HEK293 (cell line): ENCODE measurements at regions not wholly inside any gene's neighbourhood (a gene's known extent, or its start where the extent isn't known, plus 50 kb on each side); places are given as distances from the start of the nearest gene placed in this dataset.

Experiments
- CTCF ChIA-PET: fragments of 350-600 bp; formaldehyde crosslinking; extraction: SDS; loops from one replicate; lab custom pipeline; 2021; ENCODE audit warnings: antibody characterized with exemption; lab: Yijun Ruan, JAX
- POLR2A ChIA-PET: fragments of 300-600 bp; formaldehyde crosslinking; extraction: SDS; loops from one replicate; lab custom pipeline; 2020; ENCODE audit warnings: antibody characterized with exemption, inconsistent platforms; lab: Yijun Ruan, JAX
- H3K27ac ChIP-seq: fragments of 200-500 bp; sonication (Bioruptor generic); 2 replicates; pipeline ENCODE4 v1.5.1; 2014; ENCODE audit warnings: low read depth, low read length, control low read depth, inconsistent platforms; ENCODE audit errors: extremely low read depth
- H3K36me3 ChIP-seq, 2 experiments: fragments of 200-500 bp in 1 of 2; sonication (Bioruptor generic) in 1 of 2; 1 replicate in 1 of 2; 2 replicates in 1 of 2; pipeline ENCODE4 v1.5.1; 2014 to 2017; ENCODE audit warnings: inconsistent platforms in 2 of 2, low read length in 2 of 2; ENCODE audit not compliant: control insufficient read depth in 2 of 2, insufficient read depth in 1 of 2
- H3K4me1 ChIP-seq: fragments of 200-500 bp; sonication (Bioruptor generic); 2 replicates; pipeline ENCODE4 v1.5.1; 2014; ENCODE audit warnings: mild to moderate bottlenecking, low read length, inconsistent platforms; ENCODE audit not compliant: control insufficient read depth, insufficient read depth
- H3K4me3 ChIP-seq: 2 replicates; pipeline ENCODE4 v1.5.1; 2011; ENCODE audit warnings: low read depth, mild to moderate bottlenecking, control low read depth, low read length, moderate library complexity
- H3K9me3 ChIP-seq: fragments of 200-500 bp; sonication (Bioruptor generic); 2 replicates; pipeline ENCODE4 v1.5.1; 2014; ENCODE audit warnings: low read depth, low read length, inconsistent platforms; ENCODE audit not compliant: control insufficient read depth, insufficient read depth
- GLI4 ChIP-seq: fragments of 450-650 bp; formaldehyde crosslinking; IDR thresholded peaks from 2 replicates; pipeline ENCODE4 v1.5.1; 2016; ENCODE audit warnings: missing biosample characterization, missing genetic modification characterization
- INSM2 ChIP-seq: fragments of 450-650 bp; formaldehyde crosslinking; IDR thresholded peaks from 2 replicates; pipeline ENCODE4 v1.5.1; 2016; ENCODE audit warnings: missing biosample characterization, missing genetic modification characterization
- KLF7 ChIP-seq: fragments of 450-650 bp; formaldehyde crosslinking; IDR thresholded peaks from 2 replicates; pipeline ENCODE4 v1.5.1; 2016; ENCODE audit warnings: missing biosample characterization, missing genetic modification characterization, borderline replicate concordance
- RBAK ChIP-seq: fragments of 450-650 bp; formaldehyde crosslinking; IDR thresholded peaks from 2 replicates; pipeline ENCODE4 v1.5.1; 2016; ENCODE audit warnings: missing biosample characterization, missing genetic modification characterization
- ZBTB10 ChIP-seq: fragments of 450-650 bp; formaldehyde crosslinking; IDR thresholded peaks from 2 replicates; pipeline ENCODE4 v1.5.1; 2016; ENCODE audit warnings: missing biosample characterization, missing genetic modification characterization
- ZBTB17 ChIP-seq: fragments of 450-650 bp; formaldehyde crosslinking; IDR thresholded peaks from 2 replicates; pipeline ENCODE4 v1.5.1; 2016; ENCODE audit warnings: missing biosample characterization, missing genetic modification characterization
- ZBTB26 ChIP-seq: fragments of 450-650 bp; formaldehyde crosslinking; optimal IDR thresholded peaks from 2 replicates; pipeline ENCODE3; 2016; ENCODE audit warnings: missing biosample characterization, mild to moderate bottlenecking, missing genetic modification characterization
- ZBTB7A ChIP-seq: fragments of 450-650 bp; formaldehyde crosslinking; IDR thresholded peaks from 2 replicates; pipeline ENCODE4 v1.5.1; 2016; ENCODE audit warnings: low read depth, missing biosample characterization, missing genetic modification characterization
- ZEB2 ChIP-seq: fragments of 450-650 bp; formaldehyde crosslinking; IDR thresholded peaks from 2 replicates; pipeline ENCODE4 v1.5.1; 2016; ENCODE audit warnings: missing biosample characterization, missing genetic modification characterization
- ZFP41 ChIP-seq: fragments of 450-650 bp; formaldehyde crosslinking; IDR thresholded peaks from 2 replicates; pipeline ENCODE4 v1.5.1; 2016; ENCODE audit warnings: missing biosample characterization, missing genetic modification characterization, borderline replicate concordance
- ZNF121 ChIP-seq: fragments of 450-650 bp; formaldehyde crosslinking; IDR thresholded peaks from 2 replicates; pipeline ENCODE4 v1.5.1; 2016; ENCODE audit warnings: missing biosample characterization, missing genetic modification characterization
- ZNF239 ChIP-seq: fragments of 450-650 bp; formaldehyde crosslinking; IDR thresholded peaks from 2 replicates; pipeline ENCODE4 v1.5.1; 2016; ENCODE audit warnings: missing biosample characterization, missing genetic modification characterization
- ZNF341 ChIP-seq: fragments of 450-650 bp; formaldehyde crosslinking; IDR thresholded peaks from 2 replicates; pipeline ENCODE4; 2016; ENCODE audit warnings: low read depth, missing biosample characterization, missing genetic modification characterization
- ZNF423 ChIP-seq: fragments of 450-650 bp; formaldehyde crosslinking; IDR thresholded peaks from 2 replicates; pipeline ENCODE4 v1.5.1; 2016; ENCODE audit warnings: missing biosample characterization, missing genetic modification characterization
- ZNF549 ChIP-seq: fragments of 450-650 bp; IDR thresholded peaks from 2 replicates; pipeline ENCODE4 v1.5.1; 2018; ENCODE audit warnings: missing biosample characterization, missing genetic modification characterization, mild to moderate bottlenecking, inconsistent platforms, moderate library complexity
- ZNF596 ChIP-seq: fragments of 450-650 bp; IDR thresholded peaks from 2 replicates; pipeline ENCODE4 v1.5.0; 2018; ENCODE audit warnings: missing biosample characterization, mild to moderate bottlenecking, missing genetic modification characterization, moderate library complexity
- ZNF621 ChIP-seq: fragments of 450-650 bp; formaldehyde crosslinking; IDR thresholded peaks from 2 replicates; pipeline ENCODE4 v1.5.1; 2017; ENCODE audit warnings: missing biosample characterization, missing genetic modification characterization
- ZNF704 ChIP-seq: fragments of 450-650 bp; formaldehyde crosslinking; IDR thresholded peaks from 2 replicates; pipeline ENCODE4 v1.5.1; 2016; ENCODE audit warnings: missing biosample characterization, missing genetic modification characterization
- ZNF776 ChIP-seq: fragments of 450-650 bp; formaldehyde crosslinking; IDR thresholded peaks from 2 replicates; pipeline ENCODE4 v1.5.0; 2017; ENCODE audit warnings: missing biosample characterization, missing genetic modification characterization, borderline replicate concordance
- TF ChIP-seq, protein P1 (sequence below): fragments of 450-650 bp; formaldehyde crosslinking; IDR thresholded peaks from 2 replicates; pipeline ENCODE4 v1.5.0; 2017; ENCODE audit warnings: missing biosample characterization, missing genetic modification characterization, borderline replicate concordance
- TF ChIP-seq, protein P2 (sequence below): fragments of 450-650 bp; formaldehyde crosslinking; IDR thresholded peaks from 2 replicates; pipeline ENCODE4 v1.5.1; 2017; ENCODE audit warnings: missing biosample characterization, missing genetic modification characterization

DNA sequence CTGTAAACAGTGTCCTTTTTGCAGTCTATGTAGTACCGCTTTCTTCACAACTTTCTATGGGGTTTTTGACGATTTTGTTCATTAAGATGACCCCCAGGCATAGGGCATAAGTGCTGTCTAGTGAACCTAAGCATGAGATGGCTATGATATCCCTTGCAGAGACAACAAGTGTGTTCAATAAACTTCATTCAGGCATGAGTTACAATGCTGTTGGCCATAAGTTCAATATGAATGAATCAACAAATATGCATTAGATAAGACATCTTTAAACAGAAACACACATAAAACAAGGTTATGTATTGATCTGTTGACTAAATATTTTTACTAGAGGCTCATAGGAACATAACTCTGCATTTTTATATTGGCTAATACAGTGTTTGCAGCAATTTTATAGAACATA is 1322.0 kb downstream of the ARAP2 start (continued):
- TF ChIP-seq ZNF341, result no peak

DNA sequence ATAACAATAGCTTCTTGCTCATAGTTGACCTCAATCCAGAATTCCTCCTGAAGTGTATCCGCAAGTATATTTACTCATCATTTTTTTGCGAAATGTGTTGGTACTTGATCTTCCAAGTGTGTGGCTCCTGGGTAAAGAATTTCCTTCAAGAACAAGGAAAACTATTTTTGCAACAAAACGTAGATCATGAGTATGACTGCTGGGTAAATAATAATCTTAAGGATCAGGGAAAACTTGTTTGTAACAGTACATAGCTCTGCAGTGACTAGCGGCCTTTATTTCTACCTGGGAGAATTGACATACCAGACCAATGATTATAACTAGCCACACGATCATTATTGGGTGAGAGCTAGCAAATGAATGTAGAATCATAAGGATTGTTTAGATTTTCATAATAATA is 1311.7 kb downstream of the ARAP2 start:
- TF ChIP-seq ZNF776 (tag by site-specific recombination), result no peak
- TF ChIP-seq ZBTB7A, result no peak
- TF ChIP-seq ZBTB17 (tag by site-specific recombination), result no peak
- TF ChIP-seq ZNF423, result no peak
- TF ChIP-seq, all 188 proteins: peak for 0
- POLR2A ChIA-PET, result no interaction called here

DNA sequence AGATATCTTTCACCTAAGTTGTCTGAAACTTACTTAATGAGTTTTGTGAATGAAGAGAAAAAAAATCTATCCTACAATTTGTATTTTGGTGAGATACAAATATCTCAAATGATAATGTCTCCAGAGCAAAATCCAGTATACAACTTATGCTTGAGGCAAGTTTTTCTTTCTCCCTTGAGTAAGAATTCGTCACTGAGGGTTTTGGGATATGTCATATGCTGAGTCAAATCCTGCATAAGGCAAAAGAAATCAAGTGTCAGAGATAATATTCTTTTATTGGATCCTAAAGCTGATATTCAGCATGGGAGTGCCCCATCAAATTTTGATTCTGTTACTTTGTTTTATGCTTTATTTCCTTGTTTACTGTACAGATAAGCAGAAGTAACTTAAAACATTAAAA is 1308.6 kb downstream of the ARAP2 start:
- H3K4me1 ChIP-seq, result no peaks in the 10 kb centered on the region
- CTCF ChIA-PET, result no interaction called here
- TF ChIP-seq ZBTB26 (tag by site-specific recombination) (no peak), ZNF239 (tag by site-specific recombination) (no peak), ZNF704 (tag by site-specific recombination) (no peak), ZNF596 (tag by site-specific recombination) (no peak), ZNF549 (tag by site-specific recombination) (no peak), ZNF121 (no peak), GLI4 (tag by site-specific recombination) (no peak), INSM2 (tag by site-specific recombination) (no peak), ZFP41 (tag by site-specific recombination) (no peak), RBAK (tag by site-specific recombination) (no peak), ZEB2 (no peak), ZNF621 (tag by site-specific recombination) (no peak), ZBTB10 (tag by site-specific recombination) (no peak), KLF7 (no peak)
- TF ChIP-seq, protein P1, sequence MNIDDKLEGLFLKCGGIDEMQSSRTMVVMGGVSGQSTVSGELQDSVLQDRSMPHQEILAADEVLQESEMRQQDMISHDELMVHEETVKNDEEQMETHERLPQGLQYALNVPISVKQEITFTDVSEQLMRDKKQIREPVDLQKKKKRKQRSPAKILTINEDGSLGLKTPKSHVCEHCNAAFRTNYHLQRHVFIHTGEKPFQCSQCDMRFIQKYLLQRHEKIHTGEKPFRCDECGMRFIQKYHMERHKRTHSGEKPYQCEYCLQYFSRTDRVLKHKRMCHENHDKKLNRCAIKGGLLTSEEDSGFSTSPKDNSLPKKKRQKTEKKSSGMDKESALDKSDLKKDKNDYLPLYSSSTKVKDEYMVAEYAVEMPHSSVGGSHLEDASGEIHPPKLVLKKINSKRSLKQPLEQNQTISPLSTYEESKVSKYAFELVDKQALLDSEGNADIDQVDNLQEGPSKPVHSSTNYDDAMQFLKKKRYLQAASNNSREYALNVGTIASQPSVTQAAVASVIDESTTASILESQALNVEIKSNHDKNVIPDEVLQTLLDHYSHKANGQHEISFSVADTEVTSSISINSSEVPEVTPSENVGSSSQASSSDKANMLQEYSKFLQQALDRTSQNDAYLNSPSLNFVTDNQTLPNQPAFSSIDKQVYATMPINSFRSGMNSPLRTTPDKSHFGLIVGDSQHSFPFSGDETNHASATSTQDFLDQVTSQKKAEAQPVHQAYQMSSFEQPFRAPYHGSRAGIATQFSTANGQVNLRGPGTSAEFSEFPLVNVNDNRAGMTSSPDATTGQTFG (tag by site-specific recombination), result no peak
- TF ChIP-seq, protein P2, sequence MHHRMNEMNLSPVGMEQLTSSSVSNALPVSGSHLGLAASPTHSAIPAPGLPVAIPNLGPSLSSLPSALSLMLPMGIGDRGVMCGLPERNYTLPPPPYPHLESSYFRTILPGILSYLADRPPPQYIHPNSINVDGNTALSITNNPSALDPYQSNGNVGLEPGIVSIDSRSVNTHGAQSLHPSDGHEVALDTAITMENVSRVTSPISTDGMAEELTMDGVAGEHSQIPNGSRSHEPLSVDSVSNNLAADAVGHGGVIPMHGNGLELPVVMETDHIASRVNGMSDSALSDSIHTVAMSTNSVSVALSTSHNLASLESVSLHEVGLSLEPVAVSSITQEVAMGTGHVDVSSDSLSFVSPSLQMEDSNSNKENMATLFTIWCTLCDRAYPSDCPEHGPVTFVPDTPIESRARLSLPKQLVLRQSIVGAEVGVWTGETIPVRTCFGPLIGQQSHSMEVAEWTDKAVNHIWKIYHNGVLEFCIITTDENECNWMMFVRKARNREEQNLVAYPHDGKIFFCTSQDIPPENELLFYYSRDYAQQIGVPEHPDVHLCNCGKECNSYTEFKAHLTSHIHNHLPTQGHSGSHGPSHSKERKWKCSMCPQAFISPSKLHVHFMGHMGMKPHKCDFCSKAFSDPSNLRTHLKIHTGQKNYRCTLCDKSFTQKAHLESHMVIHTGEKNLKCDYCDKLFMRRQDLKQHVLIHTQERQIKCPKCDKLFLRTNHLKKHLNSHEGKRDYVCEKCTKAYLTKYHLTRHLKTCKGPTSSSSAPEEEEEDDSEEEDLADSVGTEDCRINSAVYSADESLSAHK (tag by site-specific recombination), result no peak

More for the DNA sequence above, 1311.7 kb downstream of the ARAP2 start:
- H3K4me3 ChIP-seq, result no peak overlapping the region
- no peaks in the 10 kb centered on the region for H3K36me3 ChIP-seq
- no peak overlapping the region for H3K27ac ChIP-seq
- no peaks in the 10 kb centered on the region for H3K9me3 ChIP-seq
- H3K4me1 ChIP-seq, result no peaks in the 10 kb centered on the region
- CTCF ChIA-PET, result no interaction called here

More for the DNA sequence above, 1308.6 kb downstream of the ARAP2 start:
- Histone ChIP-seq H3K9me3 (no peaks in the 10 kb centered on the region), H3K36me3 (no peaks in the 10 kb centered on the region), H3K4me3 (no peak overlapping the region), H3K27ac (no peak overlapping the region)
- POLR2A ChIA-PET, result no interaction called here
